Stomach (tissue), 8 donors: ENCODE measurements at regions not wholly inside any gene's neighbourhood (a gene's known extent, or its start where the extent isn't known, plus 50 kb on each side); places are given as distances from the start of the nearest gene placed in this dataset.
"Not testable (repeated sequence)": the region's sequence is repeated elsewhere in the genome, so short reads cannot be mapped to it uniquely, and the experiment has no call there.

Experiments
- DNase-seq, 2 donors: peaks; one replicate each; pipeline versions ENCODE4 v3.0.0 to v3.0.0-alpha.2; 2013 to 2019
- H3K27ac ChIP-seq, 5 donors: fragments of 200-600 bp in 4 of 5; sonication (generic) in 4 of 5; one replicate each; pipeline ENCODE4 v1.5.1; 2013 to 2019; ENCODE audit warnings: mild to moderate bottlenecking in 1 of 5, moderate library complexity in 1 of 5
- H3K27me3 ChIP-seq, 3 donors: fragments of 200-600 bp; sonication (generic); one replicate each; pipeline ENCODE4 v1.5.1; 2017 to 2019; ENCODE audit warnings: mixed run types in 1 of 3
- H3K36me3 ChIP-seq, 4 donors: fragments of 200-600 bp; sonication (generic); 1 replicate in 3 of 4; 2 replicates in 1 of 4; pipeline ENCODE4 v1.5.1; 2016 to 2019
- H3K4me1 ChIP-seq, 4 donors: fragments of 200-600 bp; sonication (generic); one replicate each; pipeline ENCODE4 v1.5.1; 2016 to 2019
- H3K4me3 ChIP-seq, 4 donors: fragments of 200-600 bp; sonication (generic) in 3 of 4; one replicate each; pipeline ENCODE4 v1.5.1; 2016 to 2019; ENCODE audit warnings: mild to moderate bottlenecking in 1 of 4
- H3K9me3 ChIP-seq, 4 donors: fragments of 200-600 bp; sonication (generic); one replicate each; pipeline ENCODE4 v1.5.1; 2016 to 2019
- CTCF ChIP-seq, 7 experiments: fragments of 450-650 bp in 4 of 7; fragments of 200-600 bp in 3 of 7; sonication (generic) in 3 of 7; IDR thresholded peaks; one replicate each; pipeline ENCODE4 v1.5.1; 2016 to 2019; ENCODE audit warnings: antibody characterized with exemption in 7 of 7, control low read depth in 2 of 7, mild to moderate bottlenecking in 1 of 7
- EP300 ChIP-seq: sonication (generic); formaldehyde crosslinking; IDR thresholded peaks from one replicate; pipeline ENCODE4 v1.6.1; 2017; ENCODE audit warnings: antibody characterized with exemption
- POLR2A ChIP-seq, 4 donors: fragments of 450-650 bp; IDR thresholded peaks; one replicate each; pipeline ENCODE4 v1.6.1; 2016; ENCODE audit warnings: antibody characterized with exemption in 4 of 4, control low read depth in 2 of 4, mild to moderate bottlenecking in 1 of 4, moderate library complexity in 1 of 4
- POLR2AphosphoS5 ChIP-seq, 3 donors: sonication (generic); formaldehyde crosslinking; IDR thresholded peaks; one replicate each; pipeline ENCODE4 v1.6.1; 2016; ENCODE audit warnings: antibody characterized with exemption in 3 of 3
- WGBS, 5 donors: extraction: QIAGEN DNeasy Blood & Tissue Kit in 3 of 5; methylation state at CpG; one replicate each; pipeline versions ENCODE4 v1.1.5 to v1.1.7; 2013 to 2018; 5-methylcytosine and 5-hydroxymethylcytosine counted together
- intact Hi-C: fragments of 100-400 bp; cut with DNase I; formaldehyde crosslinking; loops from one replicate; pipeline ENCODE4 v1.15.1; 2023; ENCODE audit warnings: low total_unique reads
- donor health status: healthy with polysubstance abuse.
- donor health status: Bipolar disorder and iron deficiency.
- donor health status: healthy.

- no peaks in the 10 kb centered on the region for H3K4me1 ChIP-seq
- no peak overlapping the region for H3K4me3 ChIP-seq
- H3K27me3 ChIP-seq = no peaks in the 10 kb centered on the region
- intact Hi-C loops = no loop called here
- TF ChIP-seq POLR2AphosphoS5 (IDR thresholded peaks at IDR 0.05) = no peak
- TF ChIP-seq EP300 = no peak
- no peak for TF ChIP-seq POLR2A (IDR thresholded peaks at IDR 0.05)
- TF ChIP-seq CTCF (IDR thresholded peaks at IDR 0.05) = no peak
- H3K36me3 ChIP-seq = no peaks in the 10 kb centered on the region
- DNase-seq = no peak
- WGBS, 5 donors = 82 to 94% (median 93%) methylated on average over 7 of the region's 7 CpGs
- no peak overlapping the region for H3K27ac ChIP-seq
- H3K9me3 ChIP-seq = no peaks in the 10 kb centered on the region
These were observed 287.2 kb upstream of the RNF32 start for GRCh38 chr7:156353352-156353751.

- WGBS, 5 donors = 87 to 97% (median 94%) methylated on average over 11 to 25 of the region's 25 CpGs
- H3K36me3 ChIP-seq, H3K27ac ChIP-seq, DNase-seq, H3K9me3 ChIP-seq, H3K4me1 ChIP-seq, H3K4me3 ChIP-seq, intact Hi-C loops, H3K27me3 ChIP-seq: not testable (repeated sequence)
These were observed 292.8 kb upstream of the RNF32 start for GRCh38 chr7:156347703-156348248.

GRCh38 chr7:156347132-156347531 is 293.4 kb upstream of the RNF32 start:
- DNase-seq = no peak
- Histone ChIP-seq H3K9me3 (no peaks in the 10 kb centered on the region), H3K4me1 (no peaks in the 10 kb centered on the region), H3K36me3 (no peaks in the 10 kb centered on the region), H3K27ac (no peak overlapping the region), H3K27me3 (no peaks in the 10 kb centered on the region), H3K4me3 (no peak overlapping the region)
- no peak for TF ChIP-seq POLR2A (IDR thresholded peaks at IDR 0.05)
- no peak for TF ChIP-seq CTCF (IDR thresholded peaks at IDR 0.05)
- no peak for TF ChIP-seq POLR2AphosphoS5 (IDR thresholded peaks at IDR 0.05)
- no peak for TF ChIP-seq EP300
- 63 to 83% (median 72%) methylated on average over 12 of the region's 12 CpGs for WGBS, 5 donors
- intact Hi-C loops = no loop called here

- Histone ChIP-seq H3K27me3 (no peaks in the 10 kb centered on the region), H3K4me1 (no peaks in the 10 kb centered on the region), H3K27ac (no peak overlapping the region), H3K36me3 (no peaks in the 10 kb centered on the region), H3K4me3 (no peak overlapping the region), H3K9me3 (no peaks in the 10 kb centered on the region)
- TF ChIP-seq POLR2A (IDR thresholded peaks at IDR 0.05) (peak in 1 of 4 donors; percentile 41), POLR2AphosphoS5 (IDR thresholded peaks at IDR 0.05) (no peak), EP300 (no peak)
- no peak for DNase-seq
- intact Hi-C loops = no loop called here
- WGBS, 5 donors = 93 to 99% (median 98%) methylated on average over 3 of the region's 3 CpGs
These were observed 296.0 kb upstream of the RNF32 start for GRCh38 chr7:156344595-156344994.

- Histone ChIP-seq H3K36me3 (no peaks in the 10 kb centered on the region), H3K4me1 (no peaks in the 10 kb centered on the region), H3K9me3 (no peaks in the 10 kb centered on the region), H3K4me3 (no peak overlapping the region), H3K27me3 (no peaks in the 10 kb centered on the region), H3K27ac (no peak overlapping the region)
- intact Hi-C loops = no loop called here
- DNase-seq = no peak
- TF ChIP-seq POLR2A (IDR thresholded peaks at IDR 0.05) (no peak), EP300 (no peak), POLR2AphosphoS5 (IDR thresholded peaks at IDR 0.05) (no peak), CTCF (IDR thresholded peaks at IDR 0.05) (no peak)
- 63 to 88% (median 84%) methylated on average over 5 of the region's 5 CpGs for WGBS, 5 donors
These were observed 305.9 kb upstream of the RNF32 start for GRCh38 chr7:156334636-156335035.
